H9 (cell line): ENCODE measurements at regions not wholly inside any gene's neighbourhood (a gene's known extent, or its start where the extent isn't known, plus 50 kb on each side); places are given as distances from the start of the nearest gene placed in this dataset.

Experiments
- DNase-seq: peaks from one replicate; pipeline ENCODE4 v3.0.0-alpha.2; 2017
- H2AFZ ChIP-seq: one replicate; pipeline ENCODE4 v1.6.1; 2013; ENCODE audit warnings: mild to moderate bottlenecking, low read length, control low read depth, moderate library complexity
- H2AK5ac ChIP-seq: 2 replicates; pipeline ENCODE4 v1.6.1; 2013; ENCODE audit warnings: low read length, control low read depth, mixed read lengths; ENCODE audit not compliant: insufficient read length
- H2BK120ac ChIP-seq: one replicate; pipeline ENCODE4 v1.6.1; 2013; ENCODE audit warnings: low read depth, mild to moderate bottlenecking, low read length, control low read depth, inconsistent platforms; ENCODE audit not compliant: poor library complexity, severe bottlenecking
- H2BK12ac ChIP-seq: 2 replicates; pipeline ENCODE4 v1.6.1; 2013; ENCODE audit warnings: low read length, control low read depth, mixed read lengths, low read depth; ENCODE audit not compliant: insufficient read length
- H2BK15ac ChIP-seq: 2 replicates; pipeline ENCODE4 v1.6.1; 2013; ENCODE audit warnings: low read depth, low read length, control low read depth
- H2BK20ac ChIP-seq: one replicate; pipeline ENCODE4 v1.6.1; 2013; ENCODE audit warnings: low read depth, mild to moderate bottlenecking, low read length, control low read depth, inconsistent platforms; ENCODE audit not compliant: poor library complexity, severe bottlenecking
- H2BK5ac ChIP-seq: 2 replicates; pipeline ENCODE4 v1.6.1; 2013; ENCODE audit warnings: low read length, control low read depth, mixed read lengths; ENCODE audit not compliant: insufficient read length
- H3K14ac ChIP-seq: 2 replicates; pipeline ENCODE4 v1.6.1; 2013; ENCODE audit warnings: low read length, control low read depth; ENCODE audit not compliant: insufficient read depth
- H3K18ac ChIP-seq: 2 replicates; pipeline ENCODE4 v1.6.1; 2013; ENCODE audit warnings: low read depth, mild to moderate bottlenecking, mixed read lengths, low read length, control low read depth; ENCODE audit not compliant: insufficient read length
- H3K23ac ChIP-seq: 2 replicates; pipeline ENCODE4 v1.6.1; 2013; ENCODE audit warnings: low read length, control low read depth, mixed read lengths, low read depth; ENCODE audit not compliant: insufficient read length
- H3K23me2 ChIP-seq: 2 replicates; pipeline ENCODE4 v1.6.1; 2013; ENCODE audit warnings: low read depth, mild to moderate bottlenecking, mixed read lengths, low read length, control low read depth; ENCODE audit not compliant: insufficient read length, poor library complexity, severe bottlenecking
- H3K27ac ChIP-seq: 2 replicates; pipeline ENCODE4 v1.5.1; 2013; ENCODE audit warnings: low read length, control low read depth, mixed read lengths, low read depth; ENCODE audit not compliant: insufficient read length
- H3K27me3 ChIP-seq: 2 replicates; pipeline ENCODE4 v1.6.1; 2013; ENCODE audit warnings: low read length, control low read depth, inconsistent platforms; ENCODE audit not compliant: insufficient read depth
- H3K4ac ChIP-seq: 2 replicates; pipeline ENCODE4 v1.6.1; 2013; ENCODE audit warnings: low read depth, mild to moderate bottlenecking, control low read depth, inconsistent platforms, low read length, moderate library complexity
- H3K4me1 ChIP-seq: 2 replicates; pipeline ENCODE4 v1.6.1; 2013; ENCODE audit warnings: low read length, control low read depth, inconsistent platforms; ENCODE audit not compliant: insufficient read depth
- H3K4me2 ChIP-seq: 2 replicates; pipeline ENCODE4 v1.6.1; 2013; ENCODE audit warnings: low read length, control low read depth, mixed read lengths; ENCODE audit not compliant: insufficient read length, insufficient read depth
- H3K56ac ChIP-seq: 2 replicates; pipeline ENCODE4 v1.6.1; 2013; ENCODE audit warnings: low read depth, mild to moderate bottlenecking, mixed read lengths, low read length, control low read depth; ENCODE audit not compliant: insufficient read length
- H3K79me1 ChIP-seq: 2 replicates; pipeline ENCODE4 v1.6.1; 2013; ENCODE audit warnings: low read depth, mild to moderate bottlenecking, moderate library complexity, low read length, control low read depth, inconsistent platforms; ENCODE audit not compliant: insufficient read depth, poor library complexity, severe bottlenecking
- H3K79me2 ChIP-seq: 2 replicates; pipeline ENCODE4 v1.6.1; 2013; ENCODE audit warnings: low read length, control low read depth, inconsistent platforms; ENCODE audit not compliant: insufficient read depth
- H3K9ac ChIP-seq: 2 replicates; pipeline ENCODE4 v1.6.1; 2013; ENCODE audit warnings: low read length, control low read depth, mixed read lengths; ENCODE audit not compliant: insufficient read length; ENCODE audit errors: extremely low read depth
- H3K9me3 ChIP-seq: one replicate; pipeline ENCODE4 v1.6.1; 2013; ENCODE audit warnings: low read depth, low read length, inconsistent platforms; ENCODE audit not compliant: control insufficient read depth
- H3T11ph ChIP-seq: one replicate; pipeline ENCODE4 v1.6.1; 2013; ENCODE audit warnings: mild to moderate bottlenecking, low read length, control low read depth, inconsistent platforms
- H4K20me1 ChIP-seq: one replicate; pipeline ENCODE4 v1.6.1; 2013; ENCODE audit not compliant: control insufficient read depth, insufficient read length, insufficient read depth
- H4K5ac ChIP-seq: 2 replicates; pipeline ENCODE4 v1.6.1; 2013; ENCODE audit warnings: low read depth, mild to moderate bottlenecking, mixed read lengths, low read length, control low read depth; ENCODE audit not compliant: insufficient read length
- H4K8ac ChIP-seq: replicated peaks from 2 replicates; pipeline ENCODE4 v1.6.1; 2013; ENCODE audit warnings: low read length, control low read depth, mixed read lengths, low read depth; ENCODE audit not compliant: insufficient read length
- H4K91ac ChIP-seq: 2 replicates; pipeline ENCODE4 v1.6.1; 2013; ENCODE audit warnings: low read depth, mild to moderate bottlenecking, moderate library complexity, mixed read lengths, low read length, control low read depth; ENCODE audit not compliant: insufficient read length
- H3K27ac Mint-ChIP-seq, 3 experiments: 2 replicates in 2 of 3; 3 replicates in 1 of 3; pipeline ENCODE4 v1.8.0; 2020 to 2021; ENCODE audit warnings: mixed read lengths in 3 of 3, mild to moderate bottlenecking in 1 of 3, moderate library complexity in 1 of 3
- H3K27me3 Mint-ChIP-seq: 2 replicates; pipeline ENCODE4 v1.8.0; 2021; ENCODE audit warnings: low read depth, mild to moderate bottlenecking, moderate library complexity, mixed read lengths
- H3K36me3 Mint-ChIP-seq, 3 experiments: 2 replicates in 2 of 3; 3 replicates in 1 of 3; pipeline ENCODE4 v1.8.0; 2020 to 2021; ENCODE audit warnings: low read depth in 3 of 3, mixed read lengths in 3 of 3; ENCODE audit not compliant: insufficient read depth in 1 of 3
- H3K4me1 Mint-ChIP-seq, 2 experiments: 2 replicates each; pipeline ENCODE4 v1.8.0; 2020; ENCODE audit warnings: mixed read lengths in 2 of 2
- H3K4me3 Mint-ChIP-seq, 2 experiments: 2 replicates in 1 of 2; 3 replicates in 1 of 2; pipeline ENCODE4 v1.8.0; 2020 to 2021; ENCODE audit warnings: mild to moderate bottlenecking in 2 of 2, mixed read lengths in 2 of 2, moderate library complexity in 1 of 2
- H3K9me3 Mint-ChIP-seq, 2 experiments: 2 replicates in 1 of 2; 3 replicates in 1 of 2; pipeline ENCODE4 v1.8.0; 2020; ENCODE audit warnings: mild to moderate bottlenecking in 2 of 2, mixed read lengths in 2 of 2, moderate library complexity in 1 of 2
- CTCF ChIP-seq: fragments of 200-600 bp; sonication (generic); conservative IDR thresholded peaks from 3 replicates; pipeline ENCODE4 v1.8.0; 2021; ENCODE audit warnings: antibody characterized with exemption, mild to moderate bottlenecking
- whole genome bisulfite sequencing: extraction: QIAGEN DNeasy Blood & Tissue Kit; methylation state at CpG from one replicate; pipeline ENCODE4 v1.1.7; 2013; ENCODE audit warnings: missing lambda C conversion rate, low lambda C conversion rate, mixed read lengths; ENCODE audit not compliant: insufficient read length; ENCODE audit errors: extremely low coverage; 5-methylcytosine and 5-hydroxymethylcytosine counted together

- Mint-ChIP-seq H3K4me1 (peaks cover 24 to 25% of the 10 kb centered on the region in 2 experiments), H3K27ac (no peak overlapping the region), H3K36me3 (peaks cover 0 to 2% (median under 1%) of the 10 kb centered on the region in 3 experiments; a peak in 3 of 7 replicates), H3K9me3 (peaks cover 2 to 3% of the 10 kb centered on the region in 2 experiments; a peak in 2 of 5 replicates), H3K4me3 (no peak overlapping the region), H3K27me3 (no peaks in the 10 kb centered on the region)
- Histone ChIP-seq H2BK20ac (no peak overlapping the region), H2BK15ac (no peak overlapping the region), H3K27ac (no peak overlapping the region), H3K4me2 (no peak overlapping the region), H3K4ac (no peak overlapping the region), H2BK120ac (no peak overlapping the region), H3K56ac (no peak overlapping the region), H3K9ac (no peak overlapping the region), H4K5ac (no peak overlapping the region), H2AFZ (no peak overlapping the region), H3K18ac (no peak overlapping the region), H4K8ac (no peak overlapping the region), H4K91ac (no peak overlapping the region), H3K27me3 (no peaks in the 10 kb centered on the region), H4K20me1 (no peaks in the 10 kb centered on the region), H3K14ac (no peak overlapping the region), H3K79me1 (no peaks in the 10 kb centered on the region), H3K9me3 (no peaks in the 10 kb centered on the region), H2BK5ac (no peak overlapping the region), H2BK12ac (no peak overlapping the region), H3K23ac (no peak overlapping the region), H2AK5ac (no peak overlapping the region), H3K79me2 (no peaks in the 10 kb centered on the region), H3K23me2 (no peaks in the 10 kb centered on the region), H3T11ph (no peak overlapping the region), H3K4me1 (peaks cover 3% of the 10 kb centered on the region; the same call in 1 of the 2 replicates)
- DNase-seq = no peak
- no peak for TF ChIP-seq CTCF
- WGBS = no CpG with 5 or more reads among the region's 2 CpGs
These were observed 120.0 kb upstream of the RAI14 start for GRCh38 chr5:34535944-34536623.
